Mesenchymal stem cell (in vitro differentiated cells and primary cell): ENCODE measurements at regions not wholly inside any gene's neighbourhood (a gene's known extent, or its start where the extent isn't known, plus 50 kb on each side); places are given as distances from the start of the nearest gene placed in this dataset.

Experiments used
- DNase-seq: peaks from one replicate; pipeline ENCODE4 v3.0.0-alpha.2; 2013
- H2AFZ ChIP-seq: one replicate; pipeline ENCODE4 v1.6.1; 2013; ENCODE audit warnings: low read depth, mild to moderate bottlenecking, control low read depth, inconsistent platforms, low read length, moderate library complexity
- H2AK5ac ChIP-seq: 2 replicates; pipeline ENCODE4 v1.6.1; 2013; ENCODE audit warnings: low read length, moderate library complexity, mild to moderate bottlenecking, inconsistent platforms; ENCODE audit not compliant: severe bottlenecking
- H2BK120ac ChIP-seq: one replicate; pipeline ENCODE4 v1.6.1; 2013; ENCODE audit warnings: low read depth, mild to moderate bottlenecking, inconsistent platforms, low read length, moderate library complexity
- H2BK12ac ChIP-seq, 2 experiments: one replicate each; pipeline ENCODE4 v1.6.1; 2013; ENCODE audit warnings: inconsistent platforms in 2 of 2, low read length in 2 of 2, mild to moderate bottlenecking in 2 of 2, moderate library complexity in 2 of 2, control low read depth in 1 of 2
- H2BK15ac ChIP-seq: one replicate; pipeline ENCODE4 v1.6.1; 2013; ENCODE audit warnings: mild to moderate bottlenecking, low read depth, inconsistent platforms; ENCODE audit not compliant: poor library complexity, severe bottlenecking
- H2BK5ac ChIP-seq: 2 replicates; pipeline ENCODE4 v1.6.1; 2013; ENCODE audit warnings: low read depth, mild to moderate bottlenecking, low read length, control low read depth, inconsistent platforms; ENCODE audit not compliant: poor library complexity, severe bottlenecking
- H3K14ac ChIP-seq, 2 experiments: one replicate each; pipeline ENCODE4 v1.6.1; 2013; ENCODE audit warnings: inconsistent platforms in 2 of 2, low read length in 2 of 2, control low read depth in 1 of 2, mild to moderate bottlenecking in 1 of 2, moderate library complexity in 1 of 2
- H3K18ac ChIP-seq, 2 experiments: one replicate each; pipeline ENCODE4 v1.6.1; 2013; ENCODE audit warnings: inconsistent platforms in 2 of 2, low read length in 2 of 2, control low read depth in 1 of 2, low read depth in 1 of 2, mild to moderate bottlenecking in 1 of 2
- H3K23ac ChIP-seq, 2 experiments: one replicate each; pipeline ENCODE4 v1.6.1; 2013; ENCODE audit warnings: inconsistent platforms in 2 of 2, low read length in 2 of 2, mild to moderate bottlenecking in 2 of 2, moderate library complexity in 2 of 2, control low read depth in 1 of 2
- H3K27ac ChIP-seq: 2 replicates; pipeline ENCODE4 v1.5.1; 2013; ENCODE audit warnings: mild to moderate bottlenecking, moderate library complexity, low read length, control low read depth, inconsistent platforms; ENCODE audit not compliant: poor library complexity, severe bottlenecking
- H3K27me3 ChIP-seq, 2 experiments: 2 replicates each; pipeline versions ENCODE4 v1.6.1 to v1.7.0; 2013; ENCODE audit warnings: low read length in 2 of 2, mild to moderate bottlenecking in 2 of 2, moderate library complexity in 2 of 2, control low read depth in 1 of 2, inconsistent platforms in 1 of 2; ENCODE audit not compliant: control insufficient read depth in 1 of 2, insufficient read depth in 1 of 2
- H3K36me3 ChIP-seq, 2 experiments: 2 replicates each; pipeline versions ENCODE4 v1.6.1 to v1.7.0; 2013; ENCODE audit warnings: low read length in 2 of 2, control low read depth in 1 of 2, inconsistent platforms in 1 of 2, low read depth in 1 of 2, mild to moderate bottlenecking in 1 of 2; ENCODE audit not compliant: insufficient read depth in 2 of 2, control insufficient read depth in 1 of 2
- H3K4ac ChIP-seq, 2 experiments: one replicate each; pipeline ENCODE4 v1.6.1; 2013; ENCODE audit warnings: inconsistent platforms in 2 of 2, low read length in 2 of 2, mild to moderate bottlenecking in 2 of 2, moderate library complexity in 2 of 2, control low read depth in 1 of 2, low read depth in 1 of 2
- H3K4me1 ChIP-seq: 2 replicates; pipeline ENCODE4 v1.6.1; 2013; ENCODE audit warnings: low read depth, low read length, control low read depth; ENCODE audit not compliant: control insufficient read depth, insufficient read depth
- H3K4me2 ChIP-seq: 2 replicates; pipeline ENCODE4 v1.6.1; 2013; ENCODE audit warnings: low read length, mild to moderate bottlenecking, inconsistent platforms; ENCODE audit not compliant: poor library complexity, severe bottlenecking
- H3K4me3 ChIP-seq, 2 experiments: 2 replicates each; pipeline versions ENCODE4 v1.5.1 to v1.7.0; 2013; ENCODE audit warnings: low read length in 2 of 2, mild to moderate bottlenecking in 2 of 2, control low read depth in 1 of 2, low read depth in 1 of 2; ENCODE audit not compliant: insufficient read depth in 1 of 2
- H3K79me1 ChIP-seq: replicated peaks from 2 replicates; pipeline ENCODE4 v1.6.1; 2013; ENCODE audit warnings: mild to moderate bottlenecking, control low read depth, low read length, inconsistent platforms; ENCODE audit not compliant: poor library complexity, severe bottlenecking
- H3K9ac ChIP-seq: 2 replicates; pipeline ENCODE4 v1.7.0; 2013; ENCODE audit warnings: mild to moderate bottlenecking, low read length, moderate library complexity
- H3K9me3 ChIP-seq: 2 replicates; pipeline ENCODE4 v1.7.0; 2013; ENCODE audit warnings: mild to moderate bottlenecking, low read length; ENCODE audit not compliant: control insufficient read depth
- H4K8ac ChIP-seq: one replicate; pipeline ENCODE4 v1.6.1; 2013; ENCODE audit warnings: inconsistent platforms, mild to moderate bottlenecking, low read length, moderate library complexity
- H4K91ac ChIP-seq: one replicate; pipeline ENCODE4 v1.6.1; 2013; ENCODE audit warnings: mild to moderate bottlenecking, low read length, inconsistent platforms
- WGBS: methylation state at CpG from one replicate; pipeline ENCODE4 v1.1.7; 2013; ENCODE audit warnings: mixed read lengths; 5-methylcytosine and 5-hydroxymethylcytosine counted together

DNA sequence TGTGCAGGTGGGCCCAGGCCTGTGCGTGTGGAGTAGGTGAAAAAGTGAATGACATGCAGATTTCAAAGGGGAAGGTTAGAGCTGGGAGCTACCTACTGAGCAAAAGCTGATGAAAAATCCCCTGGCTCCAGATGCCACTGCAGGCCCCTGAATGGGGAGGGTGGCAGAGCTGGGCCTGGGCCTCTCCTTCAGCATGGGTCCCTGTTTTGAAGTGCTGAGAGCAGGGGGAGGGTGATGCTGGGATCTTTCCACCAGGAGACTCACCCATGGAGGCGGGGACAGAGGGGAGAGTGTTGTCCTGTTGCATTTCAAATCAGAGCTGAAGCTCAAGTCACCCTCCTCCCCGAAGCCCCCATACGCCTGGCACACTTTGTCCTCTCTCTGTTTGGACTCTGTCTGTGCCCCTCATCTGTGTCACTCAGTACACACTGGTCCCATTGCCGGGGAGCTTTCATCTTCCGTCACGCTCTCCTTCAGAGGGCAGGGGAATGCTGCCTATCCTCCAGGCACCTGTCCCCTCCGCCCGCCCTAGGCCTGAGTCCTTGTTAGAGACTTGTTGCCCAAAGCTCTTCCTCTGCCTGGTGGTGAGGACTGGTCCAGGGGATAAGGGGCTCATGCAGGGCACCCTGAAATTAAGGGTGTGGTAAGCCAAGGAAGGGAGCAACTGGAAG lies 206.6 kb downstream of the HAUS1 start:
- no peak for DNase-seq

DNA sequence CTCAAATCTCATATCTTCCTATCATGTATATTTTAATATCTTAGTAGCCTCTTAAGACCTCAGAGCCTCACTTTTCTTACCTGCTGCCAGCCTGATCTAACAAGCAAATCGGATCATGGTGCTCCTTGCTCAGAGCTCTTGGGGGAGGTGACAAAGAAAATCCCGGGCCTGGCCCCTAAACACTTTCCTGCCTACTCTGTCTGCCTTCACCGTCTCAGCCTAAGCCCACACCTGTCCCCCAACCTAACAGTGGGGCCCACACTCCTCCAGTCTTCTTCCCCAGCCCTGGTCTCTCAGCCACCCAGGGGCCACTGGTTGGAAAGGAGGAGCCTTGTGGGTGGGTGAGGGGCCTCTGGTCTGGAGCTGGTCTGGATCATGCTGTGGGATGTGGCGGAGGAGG lies 207.3 kb downstream of the HAUS1 start:
- no peak overlapping the region for H3K27ac ChIP-seq
- no peak overlapping the region for H2BK12ac ChIP-seq
- H2BK120ac ChIP-seq: no peak overlapping the region
- no peak for DNase-seq
- H2AK5ac ChIP-seq: no peak overlapping the region
- no peak overlapping the region for H4K91ac ChIP-seq
- H3K27me3 ChIP-seq: peaks cover 12 to 48% of the 10 kb centered on the region in 2 experiments
- H3K4me1 ChIP-seq: no peaks in the 10 kb centered on the region
- H3K36me3 ChIP-seq: no peaks in the 10 kb centered on the region
- H2AFZ ChIP-seq: no peak overlapping the region
- no peaks in the 10 kb centered on the region for H3K9me3 ChIP-seq
- no peak overlapping the region for H2BK5ac ChIP-seq
- no peak overlapping the region for H3K23ac ChIP-seq
- no peak overlapping the region for H3K18ac ChIP-seq
- H4K8ac ChIP-seq: no peak overlapping the region
- no peak overlapping the region for H3K4ac ChIP-seq
- H3K79me1 ChIP-seq: no peaks in the 10 kb centered on the region
- no peak overlapping the region for H2BK15ac ChIP-seq
- H3K9ac ChIP-seq: no peak overlapping the region
- H3K4me2 ChIP-seq: no peak overlapping the region
- H3K14ac ChIP-seq: no peak overlapping the region
- 86% methylated on average over 2 of the region's 4 CpGs for WGBS
- no peak overlapping the region for H3K4me3 ChIP-seq

More for the DNA sequence above, 206.6 kb downstream of the HAUS1 start:
- H2BK12ac ChIP-seq: no peak overlapping the region
- no peak overlapping the region for H3K9ac ChIP-seq
- H3K23ac ChIP-seq: no peak overlapping the region
- H3K14ac ChIP-seq: no peak overlapping the region
- no peak overlapping the region for H3K4me3 ChIP-seq
- no peak overlapping the region for H3K4ac ChIP-seq
- no peaks in the 10 kb centered on the region for H3K79me1 ChIP-seq
- no peak overlapping the region for H4K91ac ChIP-seq
- H2BK120ac ChIP-seq: no peak overlapping the region
- no peak overlapping the region for H2AK5ac ChIP-seq
- no peak overlapping the region for H4K8ac ChIP-seq
- peaks cover 5% of the 10 kb centered on the region for H3K9me3 ChIP-seq
- WGBS: 86% methylated on average over 9 of the region's 9 CpGs
- H3K18ac ChIP-seq: no peak overlapping the region
- no peak overlapping the region for H2BK15ac ChIP-seq
- no peak overlapping the region for H3K27ac ChIP-seq
- no peaks in the 10 kb centered on the region for H3K4me1 ChIP-seq
- no peak overlapping the region for H2BK5ac ChIP-seq
- no peak overlapping the region for H2AFZ ChIP-seq
- H3K36me3 ChIP-seq: no peaks in the 10 kb centered on the region
- no peak overlapping the region for H3K4me2 ChIP-seq
- peaks cover 12 to 42% of the 10 kb centered on the region in 2 experiments for H3K27me3 ChIP-seq

DNA sequence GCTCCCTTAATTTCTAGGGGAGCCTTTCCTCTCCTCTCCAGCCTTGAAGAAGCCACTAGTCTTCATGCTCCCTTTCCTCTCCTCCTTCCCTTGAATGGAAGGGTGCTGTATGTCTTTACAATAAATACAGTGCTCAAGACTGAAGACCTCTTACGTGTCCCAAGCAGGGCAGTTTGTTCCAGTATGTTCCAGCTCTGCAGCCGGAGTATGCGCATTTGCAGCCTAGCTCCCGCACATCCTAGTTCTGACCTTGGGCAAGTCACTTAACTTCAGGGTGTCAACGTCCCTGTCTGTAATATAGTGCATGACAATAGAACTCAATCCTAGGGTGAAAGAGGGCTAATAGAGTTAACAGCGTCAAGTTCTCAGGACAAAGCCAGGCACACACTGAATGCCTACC lies 208.0 kb downstream of the HAUS1 start:
- no peak overlapping the region for H2BK120ac ChIP-seq
- H3K14ac ChIP-seq: no peak overlapping the region
- WGBS: 65% methylated on average over 6 of the region's 6 CpGs

GRCh38 chr18:46313521-46313920 lies 209.3 kb downstream of the HAUS1 start:
- no peak overlapping the region for H4K91ac ChIP-seq
- no peak overlapping the region for H2BK15ac ChIP-seq
- no peaks in the 10 kb centered on the region for H3K9me3 ChIP-seq
- H4K8ac ChIP-seq: no peak overlapping the region
- no peak overlapping the region for H3K23ac ChIP-seq
- no peaks in the 10 kb centered on the region for H3K79me1 ChIP-seq
- no peak overlapping the region for H2BK5ac ChIP-seq
- no peak overlapping the region for H3K27ac ChIP-seq
- no peak overlapping the region for H3K14ac ChIP-seq
- no peak overlapping the region for H2AK5ac ChIP-seq
- no peaks in the 10 kb centered on the region for H3K36me3 ChIP-seq
- H3K4me1 ChIP-seq: no peaks in the 10 kb centered on the region
- 64% methylated on average over 6 of the region's 6 CpGs for WGBS
- no peak overlapping the region for H3K18ac ChIP-seq
- no peak overlapping the region for H2BK12ac ChIP-seq
- H3K4me2 ChIP-seq: no peak overlapping the region
- no peak overlapping the region for H2BK120ac ChIP-seq
- peaks cover 12 to 55% of the 10 kb centered on the region in 2 experiments for H3K27me3 ChIP-seq
- DNase-seq: no peak
- no peak overlapping the region for H3K9ac ChIP-seq
- no peak overlapping the region for H2AFZ ChIP-seq
- H3K4ac ChIP-seq: no peak overlapping the region
- H3K4me3 ChIP-seq: no peak overlapping the region

More for the DNA sequence above, 208.0 kb downstream of the HAUS1 start:
- no peak overlapping the region for H3K18ac ChIP-seq
- no peak overlapping the region for H3K4me3 ChIP-seq
- H3K27me3 ChIP-seq: peaks cover 12 to 52% of the 10 kb centered on the region in 2 experiments
- H3K4me2 ChIP-seq: no peak overlapping the region
- H4K91ac ChIP-seq: no peak overlapping the region
- no peak overlapping the region for H4K8ac ChIP-seq
- no peak overlapping the region for H3K23ac ChIP-seq
- no peak overlapping the region for H3K4ac ChIP-seq
- no peaks in the 10 kb centered on the region for H3K36me3 ChIP-seq
- no peak overlapping the region for H2BK15ac ChIP-seq
- no peak overlapping the region for H2BK12ac ChIP-seq
- no peaks in the 10 kb centered on the region for H3K4me1 ChIP-seq
- DNase-seq: no peak
- H3K9ac ChIP-seq: no peak overlapping the region
- H3K9me3 ChIP-seq: no peaks in the 10 kb centered on the region
- H2AK5ac ChIP-seq: no peak overlapping the region
- H2AFZ ChIP-seq: no peak overlapping the region
- no peaks in the 10 kb centered on the region for H3K79me1 ChIP-seq
- H3K27ac ChIP-seq: no peak overlapping the region
- no peak overlapping the region for H2BK5ac ChIP-seq
